ENCODE measurements at regions not wholly inside any gene's neighbourhood (a gene's known extent, or its start where the extent isn't known, plus 50 kb on each side); places are given as distances from the start of the nearest gene placed in this dataset.

GRCh38 chr20:48143435-48144081 lies 358.3 kb upstream of the SULF2 start:
- H3K4me3 ChIP-seq (ENCODE audit: low read length) = no peak overlapping the region
- no peak overlapping the region for H3K4me3 Mint-ChIP-seq
- H3K9ac ChIP-seq (ENCODE audit: extremely low read depth, low read length, poor library complexity, severe bottlenecking) = no peak overlapping the region
- H3K27ac Mint-ChIP-seq = no peak overlapping the region
- peaks cover 3% of the 10 kb centered on the region for H3K27me3 Mint-ChIP-seq (ENCODE audit: insufficient read depth)
- no peak for TF ChIP-seq CTCF (conservative IDR thresholded peaks at IDR 0.05)
- H3K36me3 Mint-ChIP-seq (ENCODE audit: low read depth) = peaks cover 5% of the 10 kb centered on the region
- peaks cover 32% of the 10 kb centered on the region for H3K9me3 Mint-ChIP-seq
- no peaks in the 10 kb centered on the region for H3K36me3 ChIP-seq (ENCODE audit: control insufficient read depth, insufficient read depth, low read length)
- 90 to 91% methylated on average over 8 to 10 of the region's 10 CpGs for WGBS, 2 experiments (ENCODE audit: insufficient coverage in 1 of 2, insufficient read length in 1 of 2)
- no peak for DNase-seq
- peak overlapping the region; percentile 73 for H3K27ac ChIP-seq (ENCODE audit: low read depth, low read length)
- H3K9me3 ChIP-seq (ENCODE audit: control insufficient read depth, low read length) = peaks cover 19% of the 10 kb centered on the region
- H3K4me1 Mint-ChIP-seq = no peaks in the 10 kb centered on the region
- no peaks in the 10 kb centered on the region for H3K4me1 ChIP-seq (ENCODE audit: control insufficient read depth, insufficient read depth, low read length)
- H3K27me3 ChIP-seq (ENCODE audit: control insufficient read depth, insufficient read depth, low read length, poor library complexity, severe bottlenecking) = no peaks in the 10 kb centered on the region

- peak overlapping the region; percentile 66 for H3K27ac ChIP-seq (ENCODE audit: low read depth, low read length)
- no peak for TF ChIP-seq CTCF (conservative IDR thresholded peaks at IDR 0.05)
- H3K4me3 Mint-ChIP-seq = no peak overlapping the region
- no peaks in the 10 kb centered on the region for H3K27me3 ChIP-seq (ENCODE audit: control insufficient read depth, insufficient read depth, low read length, poor library complexity, severe bottlenecking)
- H3K9ac ChIP-seq (ENCODE audit: extremely low read depth, low read length, poor library complexity, severe bottlenecking) = no peak overlapping the region
- H3K4me3 ChIP-seq (ENCODE audit: low read length) = no peak overlapping the region
- WGBS, 2 experiments (ENCODE audit: insufficient coverage in 1 of 2, insufficient read length in 1 of 2) = 69 to 93% methylated on average over 6 of the region's 6 CpGs
- no peaks in the 10 kb centered on the region for H3K4me1 ChIP-seq (ENCODE audit: control insufficient read depth, insufficient read depth, low read length)
- peaks cover 3% of the 10 kb centered on the region for H3K27me3 Mint-ChIP-seq (ENCODE audit: insufficient read depth)
- H3K36me3 Mint-ChIP-seq (ENCODE audit: low read depth) = peaks cover 5% of the 10 kb centered on the region
- H3K27ac Mint-ChIP-seq = no peak overlapping the region
- H3K9me3 ChIP-seq (ENCODE audit: control insufficient read depth, low read length) = peaks cover 19% of the 10 kb centered on the region
- H3K36me3 ChIP-seq (ENCODE audit: control insufficient read depth, insufficient read depth, low read length) = no peaks in the 10 kb centered on the region
- no peaks in the 10 kb centered on the region for H3K4me1 Mint-ChIP-seq
- no peak for DNase-seq
- peaks cover 32% of the 10 kb centered on the region for H3K9me3 Mint-ChIP-seq
Observed at GRCh38 chr20:48142516-48142773, 357.2 kb upstream of the SULF2 start.

- H3K27ac ChIP-seq (ENCODE audit: low read depth, low read length) = peak overlapping the region; percentile 66
- peaks cover 3% of the 10 kb centered on the region for H3K27me3 Mint-ChIP-seq (ENCODE audit: insufficient read depth)
- H3K9ac ChIP-seq (ENCODE audit: extremely low read depth, low read length, poor library complexity, severe bottlenecking) = no peak overlapping the region
- no peaks in the 10 kb centered on the region for H3K27me3 ChIP-seq (ENCODE audit: control insufficient read depth, insufficient read depth, low read length, poor library complexity, severe bottlenecking)
- WGBS, 2 experiments (ENCODE audit: insufficient coverage in 1 of 2, insufficient read length in 1 of 2) = 90 to 94% methylated on average over 2 to 5 of the region's 5 CpGs
- H3K4me3 Mint-ChIP-seq = no peak overlapping the region
- H3K27ac Mint-ChIP-seq = no peak overlapping the region
- no peak overlapping the region for H3K4me3 ChIP-seq (ENCODE audit: low read length)
- peaks cover 19% of the 10 kb centered on the region for H3K9me3 ChIP-seq (ENCODE audit: control insufficient read depth, low read length)
- H3K4me1 ChIP-seq (ENCODE audit: control insufficient read depth, insufficient read depth, low read length) = no peaks in the 10 kb centered on the region
- H3K36me3 ChIP-seq (ENCODE audit: control insufficient read depth, insufficient read depth, low read length) = no peaks in the 10 kb centered on the region
- H3K4me1 Mint-ChIP-seq = no peaks in the 10 kb centered on the region
- no peak for TF ChIP-seq CTCF (conservative IDR thresholded peaks at IDR 0.05)
- no peak for DNase-seq
- peaks cover 32% of the 10 kb centered on the region for H3K9me3 Mint-ChIP-seq
- H3K36me3 Mint-ChIP-seq (ENCODE audit: low read depth) = peaks cover 5% of the 10 kb centered on the region
Observed at GRCh38 chr20:48141660-48142515, 356.6 kb upstream of the SULF2 start.
